ENCODE measurements at regions not wholly inside any gene's neighbourhood (a gene's known extent, or its start where the extent isn't known, plus 50 kb on each side); places are given as distances from the start of the nearest gene placed in this dataset.

DNA sequence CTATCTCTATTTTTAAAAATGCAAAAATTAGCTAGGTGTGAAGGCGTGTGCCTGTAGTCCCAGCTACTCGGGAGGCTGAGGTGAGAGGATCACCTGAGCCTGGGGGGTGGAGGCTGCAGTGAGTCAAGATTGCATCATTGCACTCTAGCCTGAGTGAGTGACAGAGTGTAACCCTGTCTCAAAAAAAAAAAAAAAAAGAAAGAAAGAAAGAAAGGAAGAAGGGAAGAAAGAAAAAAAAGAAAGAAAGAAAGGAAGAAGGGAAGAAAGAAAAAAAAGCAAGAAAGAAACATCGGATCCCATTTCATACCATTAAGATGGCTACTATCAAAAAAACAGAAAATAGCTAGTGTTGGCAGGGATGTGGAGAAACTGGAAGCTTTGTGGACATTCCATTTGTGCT lies 136.8 kb upstream of the WNT4 start:
- H3K4me1 Mint-ChIP-seq (ENCODE audit: low read depth) = no peaks in the 10 kb centered on the region
- H3K27ac Mint-ChIP-seq = no peak overlapping the region
- H3K36me3 Mint-ChIP-seq = no peaks in the 10 kb centered on the region
- H3K4me3 Mint-ChIP-seq = no peak overlapping the region
- H3K9me3 Mint-ChIP-seq (ENCODE audit: low read depth) = no peaks in the 10 kb centered on the region
- H3K27me3 Mint-ChIP-seq = peaks cover 9% of the 10 kb centered on the region

DNA sequence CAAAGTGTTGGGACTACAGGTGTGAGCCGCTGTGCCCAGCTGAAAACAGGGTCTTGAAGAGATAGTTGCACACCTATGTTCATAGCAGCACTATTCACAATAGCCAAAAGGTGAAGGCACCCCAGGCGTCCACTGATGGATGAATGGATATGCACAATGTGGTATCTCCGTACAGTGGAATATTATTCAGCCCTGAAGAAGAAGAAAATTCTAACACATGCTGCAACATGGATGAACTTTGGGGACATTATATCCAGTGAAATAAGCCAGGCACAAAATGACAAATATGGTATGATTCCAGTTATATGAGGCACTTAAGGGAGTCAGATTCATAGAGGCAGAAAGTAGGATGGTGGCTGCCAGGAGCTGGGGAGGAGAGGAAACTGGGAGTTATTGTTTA lies 137.6 kb upstream of the WNT4 start:
- Mint-ChIP-seq H3K27me3 (peaks cover 9% of the 10 kb centered on the region), H3K27ac (no peak overlapping the region)

DNA sequence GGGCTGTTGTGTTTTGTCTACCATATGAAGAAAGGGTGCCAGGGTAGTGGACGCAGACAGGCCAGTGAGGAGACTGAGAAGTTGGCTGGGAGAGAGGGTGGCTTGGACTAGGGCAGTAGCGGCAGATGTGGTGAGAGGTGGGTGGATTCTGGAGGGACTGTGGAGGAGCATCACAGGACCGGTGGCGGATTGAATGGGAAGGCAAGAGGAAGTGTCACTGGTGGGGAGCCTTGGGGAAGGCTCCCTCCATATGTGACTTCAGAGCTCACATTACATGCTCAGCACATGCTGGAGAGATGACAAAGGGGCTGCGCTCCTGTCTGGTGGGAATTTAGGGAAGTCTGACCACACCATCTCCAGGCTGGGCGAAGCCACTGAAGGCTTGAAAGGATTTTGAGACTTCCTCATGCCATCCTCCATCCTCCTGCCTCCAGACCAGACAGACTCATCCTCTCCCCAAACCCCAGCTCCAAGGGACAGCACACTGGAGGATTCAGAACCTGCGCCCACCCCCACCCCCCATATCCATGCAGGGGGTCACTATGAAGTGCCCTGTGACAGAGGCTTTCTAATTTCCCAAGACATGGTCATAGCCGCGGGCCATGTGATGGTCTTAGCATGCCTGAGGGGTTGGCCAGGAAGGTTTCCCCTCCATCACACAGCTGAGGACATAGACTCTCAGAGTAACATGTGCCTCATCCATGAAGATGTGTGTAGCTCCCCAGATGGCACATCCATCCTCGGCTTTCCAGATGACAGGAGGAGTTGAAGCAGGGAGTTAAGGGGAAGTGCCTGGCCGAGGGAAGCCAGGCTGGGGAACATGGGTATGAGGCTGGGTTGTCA lies 138.8 kb upstream of the WNT4 start:
- no peaks in the 10 kb centered on the region for H3K9me3 Mint-ChIP-seq (ENCODE audit: low read depth)
- H3K4me3 Mint-ChIP-seq = no peak overlapping the region
- H3K36me3 Mint-ChIP-seq = no peaks in the 10 kb centered on the region
- no peaks in the 10 kb centered on the region for H3K4me1 Mint-ChIP-seq (ENCODE audit: low read depth)
- no peak overlapping the region for H3K27ac Mint-ChIP-seq
- peaks cover 6% of the 10 kb centered on the region for H3K27me3 Mint-ChIP-seq

More for the DNA sequence above, 137.6 kb upstream of the WNT4 start:
- Mint-ChIP-seq H3K4me1 (ENCODE audit: low read depth) (no peaks in the 10 kb centered on the region), H3K36me3 (no peaks in the 10 kb centered on the region), H3K4me3 (no peak overlapping the region), H3K9me3 (ENCODE audit: low read depth) (no peaks in the 10 kb centered on the region)

DNA sequence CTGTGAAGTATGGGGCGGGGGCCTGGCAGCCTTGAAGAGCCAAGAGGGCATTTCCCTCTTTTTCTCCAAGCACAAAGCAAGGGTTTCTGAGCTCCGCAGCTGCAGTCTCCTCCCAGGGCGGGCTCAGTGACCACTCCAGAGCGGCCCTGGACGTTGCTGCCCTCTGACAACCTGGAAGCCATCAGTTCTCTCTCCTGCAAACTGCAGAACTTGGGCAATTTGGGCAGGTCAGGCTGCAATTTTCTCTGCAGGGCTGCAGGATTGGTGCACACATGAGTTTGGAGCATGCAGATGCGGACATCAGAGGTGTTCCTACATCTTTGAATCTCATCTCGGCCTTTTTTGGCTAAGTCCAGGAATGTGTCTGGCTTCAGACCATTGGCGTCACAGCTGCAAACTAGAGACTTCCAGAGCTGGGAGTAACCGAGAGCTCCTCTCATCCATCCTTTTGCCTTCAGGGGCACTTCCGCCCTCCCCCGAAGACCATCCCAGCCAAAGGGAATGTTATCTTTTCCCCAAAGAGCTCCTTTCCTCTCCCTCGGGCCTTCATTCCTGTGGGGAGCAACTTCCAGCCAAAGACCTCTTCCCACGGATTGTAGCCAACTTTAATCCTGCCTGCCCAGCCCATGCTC lies 139.6 kb upstream of the WNT4 start:
- Mint-ChIP-seq H3K27me3 (peaks cover 6% of the 10 kb centered on the region), H3K4me1 (ENCODE audit: low read depth) (no peaks in the 10 kb centered on the region)

DNA sequence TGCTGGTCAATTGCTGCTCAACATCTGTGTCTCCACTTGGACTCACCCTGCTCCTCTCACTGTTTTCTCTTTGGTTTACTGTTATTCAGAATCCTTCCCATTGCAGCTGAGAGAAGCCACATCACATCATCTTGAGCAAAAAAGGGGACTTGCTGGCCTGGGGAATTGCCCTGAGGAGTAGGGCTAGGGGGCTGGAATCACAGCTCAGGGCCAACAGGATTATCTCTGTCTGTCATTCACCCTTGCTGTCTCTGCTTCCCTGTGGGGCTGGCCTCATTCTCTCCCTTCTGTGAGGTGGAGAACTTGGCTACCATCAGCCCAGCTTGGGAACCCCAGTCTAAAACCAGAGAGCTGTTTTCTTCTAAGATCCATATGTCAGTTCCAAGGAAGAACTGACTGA lies 140.7 kb upstream of the WNT4 start:
- no peaks in the 10 kb centered on the region for H3K36me3 Mint-ChIP-seq
- no peaks in the 10 kb centered on the region for H3K4me1 Mint-ChIP-seq (ENCODE audit: low read depth)
- no peaks in the 10 kb centered on the region for H3K9me3 Mint-ChIP-seq (ENCODE audit: low read depth)
- H3K4me3 Mint-ChIP-seq = no peak overlapping the region
- peaks cover 6% of the 10 kb centered on the region for H3K27me3 Mint-ChIP-seq
- no peak overlapping the region for H3K27ac Mint-ChIP-seq

More for the DNA sequence above, 139.6 kb upstream of the WNT4 start:
- Mint-ChIP-seq H3K4me3 (no peak overlapping the region), H3K9me3 (ENCODE audit: low read depth) (no peaks in the 10 kb centered on the region), H3K27ac (no peak overlapping the region), H3K36me3 (no peaks in the 10 kb centered on the region)

DNA sequence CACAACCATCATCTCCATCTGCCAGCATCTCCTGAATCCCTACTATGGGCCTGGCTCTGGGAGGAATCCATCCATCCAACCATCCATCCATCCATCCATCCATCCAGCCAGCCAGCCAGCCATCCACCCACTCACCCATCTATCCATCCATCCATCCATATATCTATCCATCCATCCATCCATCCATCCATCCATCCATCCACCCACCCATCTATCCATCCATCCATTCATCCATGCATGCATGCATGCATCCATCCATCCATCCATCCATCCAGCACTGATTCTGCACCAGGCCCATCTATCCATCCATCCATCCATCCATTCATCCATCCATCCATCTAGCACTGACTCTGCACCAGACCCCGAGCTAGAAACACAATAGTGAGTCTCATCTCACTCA lies 141.3 kb upstream of the WNT4 start:
- no peaks in the 10 kb centered on the region for H3K9me3 Mint-ChIP-seq (ENCODE audit: low read depth)
- H3K4me1 Mint-ChIP-seq (ENCODE audit: low read depth) = no peaks in the 10 kb centered on the region
- H3K27ac Mint-ChIP-seq = no peak overlapping the region
- no peaks in the 10 kb centered on the region for H3K36me3 Mint-ChIP-seq
- no peak overlapping the region for H3K4me3 Mint-ChIP-seq
- peaks cover 4% of the 10 kb centered on the region for H3K27me3 Mint-ChIP-seq

DNA sequence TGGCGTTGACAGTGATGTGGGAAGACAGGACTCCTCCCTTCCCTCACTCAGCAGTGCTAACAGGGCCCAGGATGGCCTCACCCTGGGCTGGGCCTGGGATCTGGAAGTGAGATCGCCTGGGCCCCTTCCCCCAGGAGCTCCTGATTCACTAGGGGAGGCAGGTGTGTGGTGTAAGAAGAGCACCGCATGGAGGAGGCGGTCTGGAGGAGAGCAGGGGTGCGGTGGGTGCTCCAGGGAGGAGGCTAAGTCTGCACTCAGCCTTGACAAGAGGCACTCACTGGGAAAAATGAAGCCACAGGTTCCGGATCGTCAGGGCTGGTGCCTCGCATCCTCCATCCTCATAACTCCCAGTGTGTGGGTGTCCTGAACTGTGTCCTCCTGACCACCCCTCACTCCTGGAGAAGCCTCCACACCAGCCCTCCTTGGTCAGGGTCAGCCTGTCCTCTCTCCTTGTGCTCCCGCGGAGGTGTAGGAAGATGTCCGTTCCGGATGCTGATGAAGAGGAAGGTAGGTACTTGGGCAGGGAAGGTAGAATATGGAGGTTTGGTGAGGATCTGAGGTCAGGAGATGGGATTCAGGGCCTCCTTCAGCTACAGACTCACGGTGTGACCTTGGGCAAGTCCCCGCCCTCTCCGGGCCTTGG lies 142.1 kb upstream of the WNT4 start:
- no peak overlapping the region for H3K4me3 Mint-ChIP-seq
- H3K4me1 Mint-ChIP-seq (ENCODE audit: low read depth) = no peaks in the 10 kb centered on the region
- H3K27me3 Mint-ChIP-seq = peaks cover 4% of the 10 kb centered on the region
- H3K36me3 Mint-ChIP-seq = no peaks in the 10 kb centered on the region
- no peak overlapping the region for H3K27ac Mint-ChIP-seq
- H3K9me3 Mint-ChIP-seq (ENCODE audit: low read depth) = no peaks in the 10 kb centered on the region

DNA sequence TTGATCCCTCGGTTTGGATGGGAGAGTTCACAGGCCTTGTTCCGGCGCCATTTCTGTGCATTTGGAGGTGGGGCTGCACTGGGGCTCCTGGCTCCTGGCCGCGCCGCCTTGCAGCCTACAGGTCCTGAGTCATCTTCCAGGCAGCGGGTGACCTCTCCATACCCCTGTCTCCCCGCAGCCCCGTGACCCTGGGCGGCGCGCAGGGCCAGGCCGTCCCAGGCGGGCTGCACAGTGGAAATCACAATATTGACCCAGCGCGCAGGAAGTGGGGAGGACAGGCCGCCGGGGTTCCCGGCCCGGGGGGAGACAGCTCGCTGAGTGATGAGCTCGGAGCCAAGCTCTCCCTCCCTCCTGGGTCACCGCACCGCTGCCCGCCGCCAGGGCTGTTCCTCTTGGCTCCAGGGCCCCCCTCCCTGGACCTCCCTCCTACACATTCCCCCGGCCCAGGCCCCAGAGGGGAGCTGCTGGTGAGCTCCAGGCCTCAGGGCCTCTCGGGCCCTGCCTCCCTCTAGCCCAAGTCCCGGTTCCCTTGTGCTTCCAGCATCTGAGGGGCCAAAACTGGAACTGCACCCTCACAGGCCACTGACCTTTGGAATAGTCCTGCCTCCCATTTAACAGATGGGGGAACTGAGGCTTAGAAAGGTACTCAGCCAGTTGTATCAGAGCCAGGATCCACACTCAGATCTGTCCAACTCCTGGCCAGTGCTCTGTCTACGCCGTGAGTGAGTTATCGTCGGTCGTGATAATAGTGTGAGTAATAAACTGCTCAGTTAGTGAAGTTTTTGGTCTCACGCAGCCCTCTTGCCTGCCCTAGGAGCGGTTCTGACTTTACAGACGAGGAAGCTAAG lies 142.9 kb upstream of the WNT4 start:
- Mint-ChIP-seq H3K36me3 (no peaks in the 10 kb centered on the region), H3K27me3 (peaks cover 2% of the 10 kb centered on the region), H3K27ac (no peak overlapping the region), H3K4me3 (no peak overlapping the region), H3K9me3 (ENCODE audit: low read depth) (no peaks in the 10 kb centered on the region), H3K4me1 (ENCODE audit: low read depth) (no peaks in the 10 kb centered on the region)

DNA sequence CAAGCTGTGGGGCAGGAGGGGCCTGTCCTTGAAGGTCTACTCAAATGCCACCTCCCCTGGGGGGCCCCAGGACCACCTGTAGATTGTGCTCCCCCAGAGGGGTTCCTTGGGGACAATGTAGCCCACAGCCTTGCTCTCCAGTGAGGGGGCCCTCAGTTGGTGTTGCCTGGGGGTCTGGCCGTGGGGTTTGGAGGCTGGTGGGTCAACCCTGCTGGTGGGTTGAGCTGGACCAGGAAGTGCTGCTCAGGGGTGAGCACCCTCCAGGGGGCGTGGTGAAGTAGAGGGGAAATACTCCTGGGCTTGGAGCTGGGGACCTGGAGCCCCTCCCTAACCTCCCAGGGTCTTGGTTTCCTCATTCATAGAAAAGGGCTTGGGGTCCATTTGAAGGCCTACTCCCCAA lies 143.6 kb upstream of the WNT4 start:
- Mint-ChIP-seq H3K27me3 (peaks cover 1% of the 10 kb centered on the region), H3K4me3 (no peak overlapping the region), H3K4me1 (ENCODE audit: low read depth) (no peaks in the 10 kb centered on the region), H3K36me3 (no peaks in the 10 kb centered on the region), H3K9me3 (ENCODE audit: low read depth) (no peaks in the 10 kb centered on the region), H3K27ac (no peak overlapping the region)

DNA sequence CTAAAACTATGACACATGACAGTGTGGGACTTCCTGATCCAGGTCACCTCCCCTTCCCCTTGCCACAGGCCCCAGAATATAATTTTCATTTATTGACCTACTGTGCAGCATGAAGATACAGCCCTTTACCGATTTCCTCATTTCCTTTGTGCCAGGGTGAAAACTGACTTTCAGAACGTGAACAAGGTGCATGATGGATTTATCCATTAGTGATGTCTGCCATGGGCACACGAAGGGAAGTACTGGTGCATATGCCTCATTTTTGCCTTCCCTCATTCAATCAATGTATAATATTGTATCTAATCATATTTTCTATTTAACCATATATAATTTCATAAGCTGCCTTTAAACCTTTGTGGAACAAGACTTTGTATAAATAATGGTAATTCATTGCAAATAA lies 144.4 kb upstream of the WNT4 start:
- Mint-ChIP-seq H3K27me3 (peaks cover 1% of the 10 kb centered on the region), H3K27ac (no peak overlapping the region), H3K9me3 (ENCODE audit: low read depth) (no peaks in the 10 kb centered on the region), H3K4me1 (ENCODE audit: low read depth) (no peaks in the 10 kb centered on the region), H3K4me3 (no peak overlapping the region), H3K36me3 (no peaks in the 10 kb centered on the region)

DNA sequence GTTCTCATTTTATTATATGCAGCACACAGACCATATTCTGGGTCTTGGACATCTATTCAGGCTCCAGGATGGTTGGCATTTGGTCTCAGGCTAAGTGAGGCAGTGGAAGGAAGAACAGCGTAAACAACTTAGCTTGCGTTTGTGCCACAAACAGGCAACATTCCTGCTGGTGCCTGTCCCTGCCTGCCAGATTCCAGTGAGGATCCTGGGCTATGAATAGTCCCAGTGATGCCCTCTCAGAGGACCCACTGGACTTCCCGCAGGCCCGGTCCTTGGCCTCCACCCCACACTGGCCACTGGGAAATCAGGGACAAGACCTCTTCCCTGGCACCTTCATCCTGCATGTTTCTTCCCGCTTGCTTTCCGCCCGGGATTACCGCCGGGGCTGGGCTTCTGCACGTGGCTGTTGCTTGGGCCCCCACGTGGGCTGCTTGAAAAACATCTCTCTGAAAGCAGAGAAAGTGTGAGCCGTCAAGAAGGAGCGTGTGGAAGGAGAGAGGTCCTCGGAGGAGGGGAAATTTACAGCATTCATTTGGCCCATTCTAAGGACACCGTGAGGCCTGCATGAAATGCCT lies 145.1 kb upstream of the WNT4 start:
- Mint-ChIP-seq H3K27me3 (peaks cover 1% of the 10 kb centered on the region), H3K4me3 (no peak overlapping the region), H3K4me1 (ENCODE audit: low read depth) (no peaks in the 10 kb centered on the region), H3K27ac (no peak overlapping the region), H3K36me3 (no peaks in the 10 kb centered on the region), H3K9me3 (ENCODE audit: low read depth) (no peaks in the 10 kb centered on the region)

DNA sequence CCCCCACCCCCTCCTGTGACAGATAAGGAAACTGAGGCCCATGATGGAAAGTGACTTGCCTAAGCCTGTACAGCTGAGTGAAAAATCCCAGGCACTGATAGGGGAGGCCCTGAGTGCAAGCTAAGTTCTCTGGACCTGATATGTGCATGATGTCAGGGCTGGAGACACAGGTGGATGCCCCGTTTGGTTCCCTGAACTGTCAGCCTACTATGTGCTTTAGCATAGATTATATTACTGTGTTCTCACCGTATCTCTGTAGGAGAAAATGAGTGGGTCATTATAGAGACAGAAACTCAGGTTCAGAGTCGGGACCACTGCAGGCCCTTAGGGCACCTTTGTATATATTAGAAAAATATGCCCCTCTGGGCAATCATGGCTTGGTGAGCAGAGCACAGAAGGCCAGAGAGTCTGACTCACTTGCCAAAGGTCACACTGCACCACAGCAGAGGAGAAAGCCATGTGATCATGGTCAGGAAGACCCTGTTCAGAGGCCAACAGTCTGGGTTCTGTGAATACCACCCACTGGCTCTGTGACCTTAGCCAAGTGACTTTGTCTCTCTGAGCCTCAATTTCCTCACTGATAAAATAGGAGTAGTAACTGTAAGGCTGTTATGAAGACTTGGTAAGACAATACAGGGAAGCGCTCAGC lies 145.8 kb upstream of the WNT4 start:
- no peaks in the 10 kb centered on the region for H3K36me3 Mint-ChIP-seq
- H3K9me3 Mint-ChIP-seq (ENCODE audit: low read depth) = no peaks in the 10 kb centered on the region
- no peak overlapping the region for H3K27ac Mint-ChIP-seq
- H3K4me1 Mint-ChIP-seq (ENCODE audit: low read depth) = no peaks in the 10 kb centered on the region
- no peak overlapping the region for H3K4me3 Mint-ChIP-seq
- H3K27me3 Mint-ChIP-seq = peaks cover 1% of the 10 kb centered on the region

DNA sequence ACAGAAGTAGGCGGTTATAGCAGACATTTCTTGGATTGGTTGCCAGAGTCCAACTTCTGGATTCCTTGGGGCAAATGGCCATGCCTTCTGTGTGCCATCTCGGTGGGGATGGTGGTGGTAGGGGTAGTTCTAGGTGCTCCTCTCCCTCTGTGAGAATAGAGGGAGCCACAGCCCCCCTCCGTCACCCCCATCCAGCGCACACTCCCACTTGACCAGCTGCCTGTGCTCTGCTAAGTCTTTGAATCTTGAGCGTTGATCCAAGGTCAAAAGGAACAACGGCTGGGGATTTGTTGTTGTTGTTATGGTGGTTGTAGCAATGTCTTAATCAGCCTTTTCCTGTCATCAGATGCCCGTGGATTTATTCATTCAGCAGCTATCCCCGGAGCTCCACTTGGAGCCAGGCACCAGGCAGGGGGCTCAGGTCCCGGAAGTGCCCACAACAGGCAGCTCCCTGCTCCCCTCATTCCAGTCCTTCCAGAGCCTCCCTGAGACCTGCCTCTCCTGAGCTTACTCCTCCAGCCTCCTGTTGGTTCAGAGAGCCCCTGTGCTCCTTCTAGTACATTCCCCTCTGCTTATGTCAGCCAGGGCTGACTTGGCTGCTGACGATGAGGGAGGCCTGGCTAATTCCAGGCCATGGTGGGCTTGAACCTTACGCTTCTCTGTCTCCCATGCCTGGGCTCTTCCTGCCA lies 146.6 kb upstream of the WNT4 start:
- Mint-ChIP-seq H3K36me3 (no peaks in the 10 kb centered on the region), H3K27me3 (peaks cover 2% of the 10 kb centered on the region), H3K4me3 (no peak overlapping the region), H3K4me1 (ENCODE audit: low read depth) (no peaks in the 10 kb centered on the region), H3K27ac (no peak overlapping the region), H3K9me3 (ENCODE audit: low read depth) (no peaks in the 10 kb centered on the region)

DNA sequence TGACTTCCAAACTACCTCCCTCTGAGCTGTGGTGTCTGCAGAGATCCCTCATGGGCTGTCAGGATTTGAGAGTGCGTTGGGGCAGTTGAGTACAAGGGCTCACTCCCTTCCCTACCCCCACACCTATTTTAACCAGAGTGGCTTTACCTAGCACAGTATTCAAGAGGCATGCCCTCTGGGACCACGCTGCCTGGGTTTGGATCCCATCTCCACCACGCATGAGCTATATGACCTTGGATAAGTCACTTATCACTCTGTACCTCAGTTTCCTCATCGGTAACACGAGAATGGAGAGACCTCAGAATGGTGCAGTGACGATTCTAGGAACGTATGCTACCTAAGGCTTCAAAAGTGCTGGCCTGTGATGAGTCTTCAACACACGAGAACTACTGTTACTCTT lies 147.3 kb upstream of the WNT4 start:
- Mint-ChIP-seq H3K9me3 (ENCODE audit: low read depth) (no peaks in the 10 kb centered on the region), H3K36me3 (no peaks in the 10 kb centered on the region), H3K27me3 (peaks cover 2% of the 10 kb centered on the region), H3K27ac (no peak overlapping the region), H3K4me3 (no peak overlapping the region), H3K4me1 (ENCODE audit: low read depth) (no peaks in the 10 kb centered on the region)

Data from activated naive CD8-positive, alpha-beta T cell (primary cell).